NOMO-1 treated with dmso at 0.1 percent for 144 hours (cell line): ENCODE measurements at regions not wholly inside any gene's neighbourhood (a gene's known extent, or its start where the extent isn't known, plus 50 kb on each side); places are given as distances from the start of the nearest gene placed in this dataset.

Experiments
- DNase-seq: peaks from one replicate; lab custom pipeline; 2025; ENCODE audit not compliant: unreplicated experiment; lab: John Stamatoyannopoulos, UW

DNA sequence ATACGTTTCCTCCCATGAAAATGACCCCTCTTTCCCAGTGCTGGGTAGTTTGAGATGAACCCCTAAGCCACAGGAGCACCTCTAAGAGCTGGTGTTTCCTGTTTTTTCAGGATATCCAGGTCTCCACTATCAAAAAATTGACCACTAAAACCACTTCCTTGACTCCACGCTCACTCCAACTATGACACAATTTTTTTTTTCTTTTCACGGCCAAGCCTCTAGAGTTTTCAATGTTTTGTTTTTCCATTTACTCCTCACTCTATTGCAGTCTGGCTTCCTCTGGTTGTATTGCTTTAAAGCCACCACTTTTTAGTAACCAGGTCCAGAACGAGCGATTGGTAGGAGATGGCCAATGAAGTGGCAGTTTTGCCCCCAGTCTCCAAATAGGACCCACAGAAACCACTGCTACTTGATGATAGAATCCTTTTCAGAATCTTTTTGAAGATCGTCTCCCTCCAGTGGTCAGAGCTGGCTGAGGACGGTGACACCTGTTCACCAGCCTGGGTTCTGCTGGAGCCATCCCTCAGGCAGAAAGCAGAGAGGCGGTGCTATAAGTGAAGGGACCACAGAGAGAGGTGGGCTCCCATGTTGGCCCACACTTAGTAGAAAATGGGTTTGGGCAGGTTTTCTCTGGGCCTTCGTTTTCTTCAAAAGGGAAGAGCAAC lies 454.4 kb downstream of the VRK1 start:
- peak; percentile 3 for DNase-seq

DNA sequence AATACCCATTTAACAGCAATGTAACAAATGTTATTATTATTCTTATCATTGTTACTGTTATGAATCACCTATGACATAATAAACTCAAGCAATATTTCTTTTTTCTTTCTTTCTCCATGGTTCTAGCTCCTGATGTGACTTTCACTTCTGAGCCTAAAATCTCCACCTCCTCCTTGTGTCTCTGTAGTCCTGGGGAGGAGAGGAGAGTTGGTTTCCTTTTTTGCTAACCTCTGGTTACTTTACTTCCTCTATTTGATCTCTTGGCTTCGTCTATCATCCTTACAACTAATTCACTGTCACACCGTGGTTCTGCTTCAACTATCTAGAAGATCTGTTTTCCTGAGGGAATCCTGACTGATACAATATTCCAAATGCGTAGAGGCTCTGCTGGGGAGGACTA lies 456.6 kb downstream of the VRK1 start:
- DNase-seq, result peak; percentile 27

DNA sequence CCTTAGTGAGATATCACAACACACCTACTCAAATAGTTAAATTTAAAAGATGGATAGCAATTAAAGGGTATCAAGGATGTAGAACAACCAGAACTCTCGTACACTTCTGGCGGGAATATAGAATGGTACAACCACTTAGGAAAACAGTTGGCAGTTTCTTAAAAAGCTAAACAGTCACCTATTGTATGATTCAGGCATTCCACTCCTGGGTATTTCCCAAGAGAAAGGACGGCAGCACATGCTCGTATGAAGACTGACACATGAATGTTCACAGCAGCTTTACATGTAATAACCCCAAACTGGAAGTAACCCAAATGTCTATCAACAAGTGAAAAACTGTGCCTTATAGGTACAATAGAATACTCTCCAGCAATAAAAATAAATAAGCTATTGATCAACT lies 465.2 kb downstream of the VRK1 start:
- DNase-seq, result no peak

DNA sequence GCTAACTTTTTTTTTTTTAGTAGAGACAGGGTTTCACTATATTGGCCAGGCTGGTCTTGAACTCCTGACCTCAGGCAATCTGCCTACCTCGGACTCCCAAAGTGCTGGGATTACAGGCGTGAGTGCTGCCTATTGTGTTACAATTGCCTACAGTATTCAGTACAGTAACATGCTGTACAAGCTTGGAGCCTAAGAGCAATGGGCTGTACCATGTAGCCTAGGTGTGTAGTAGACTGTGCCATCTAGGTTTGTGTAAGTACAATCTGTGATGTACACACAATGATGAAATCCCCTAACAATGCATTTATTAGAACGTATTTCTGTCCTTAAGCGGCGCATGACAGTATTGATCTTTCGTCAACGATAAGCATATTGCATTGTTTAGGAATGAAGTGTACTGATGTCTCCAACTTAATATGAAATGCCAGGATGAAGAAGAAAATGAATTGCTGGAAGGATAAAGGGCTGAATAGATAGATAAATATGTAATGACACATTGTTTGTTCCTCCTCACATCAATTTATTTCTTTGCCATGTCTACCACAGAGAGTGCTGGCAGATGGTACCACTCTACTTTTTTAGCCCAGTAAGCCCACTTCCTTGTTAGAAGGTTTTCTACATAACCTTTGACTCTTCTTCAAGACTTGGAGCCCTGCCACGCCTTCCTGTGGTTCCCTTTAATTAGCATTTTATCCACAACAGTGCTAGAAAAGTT lies 467.5 kb downstream of the VRK1 start:
- DNase-seq, result no peak

DNA sequence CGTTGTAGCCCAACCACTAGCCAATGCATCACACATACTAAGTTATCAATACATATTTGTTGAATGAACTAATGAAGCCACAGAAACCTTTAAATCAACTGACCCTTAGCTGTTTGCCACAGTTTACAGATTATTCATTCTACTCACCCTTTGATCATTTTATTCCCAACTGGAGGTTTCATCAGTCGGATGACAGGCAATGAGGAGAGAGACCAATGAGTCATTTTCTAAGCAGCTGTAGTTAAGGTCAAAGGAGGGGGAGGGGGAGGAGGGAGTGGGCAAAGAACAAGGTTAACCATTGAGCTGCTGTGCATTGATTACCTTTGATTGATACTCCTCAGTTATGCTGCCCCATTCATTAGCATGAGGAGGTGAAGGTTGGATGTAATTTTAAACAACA lies 469.5 kb downstream of the VRK1 start:
- no peak for DNase-seq

DNA sequence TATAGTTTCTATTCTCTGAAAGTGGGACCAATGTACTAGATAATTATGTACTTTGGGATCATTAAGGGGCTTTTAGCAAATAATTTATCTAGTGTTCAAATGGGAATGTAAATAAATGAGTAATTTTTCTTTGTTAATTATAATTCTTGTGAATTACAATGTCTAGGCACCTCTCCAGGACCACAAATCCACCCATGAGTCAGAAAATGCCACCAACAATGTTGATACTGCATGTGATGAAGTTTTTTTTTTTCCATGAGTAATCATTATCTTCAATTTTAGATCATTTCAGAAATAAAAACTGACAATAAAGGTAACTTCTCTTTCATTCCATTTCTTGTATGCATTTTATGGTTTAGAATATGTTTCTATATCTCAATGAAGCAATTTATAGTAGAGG lies 470.3 kb downstream of the VRK1 start:
- DNase-seq, result no peak

DNA sequence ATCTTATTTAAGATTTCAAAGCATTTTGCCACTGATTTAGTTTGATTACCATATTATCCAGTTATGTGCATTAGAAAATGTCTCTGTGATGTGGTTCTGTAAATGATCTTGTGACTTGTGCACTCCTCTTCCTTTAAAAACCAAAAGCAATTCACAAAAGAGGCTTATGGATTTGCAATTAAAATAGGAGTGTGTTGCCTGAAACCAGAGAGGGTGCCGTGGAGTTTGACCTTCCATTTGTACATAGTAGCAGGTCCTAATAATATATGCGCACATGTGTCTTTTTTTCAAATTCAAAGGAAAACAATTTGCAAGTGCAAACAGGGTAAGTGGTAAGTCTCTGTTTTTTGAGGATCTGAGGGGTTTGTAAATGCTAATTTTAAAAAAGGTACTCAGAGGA lies 470.9 kb downstream of the VRK1 start:
- DNase-seq, result no peak

DNA sequence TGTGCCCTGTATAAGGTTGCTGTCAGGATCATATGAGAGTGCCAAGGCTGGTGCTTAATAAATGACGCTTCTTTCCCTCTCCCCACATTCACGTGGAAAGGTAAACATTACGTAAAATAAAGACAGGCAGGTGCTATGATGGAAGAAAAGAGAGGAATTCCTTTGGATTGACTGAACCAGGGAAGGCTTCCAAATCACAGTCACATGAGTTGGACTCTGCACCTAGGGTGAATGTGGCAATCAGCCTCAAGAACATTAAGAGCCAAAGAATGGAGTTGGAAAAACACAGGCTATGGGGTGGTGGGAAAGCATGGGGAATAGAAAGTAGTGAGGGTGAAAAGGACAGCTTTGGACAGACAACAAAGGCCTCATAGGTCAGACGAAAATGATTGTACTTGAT lies 473.1 kb downstream of the VRK1 start:
- DNase-seq, result no peak

DNA sequence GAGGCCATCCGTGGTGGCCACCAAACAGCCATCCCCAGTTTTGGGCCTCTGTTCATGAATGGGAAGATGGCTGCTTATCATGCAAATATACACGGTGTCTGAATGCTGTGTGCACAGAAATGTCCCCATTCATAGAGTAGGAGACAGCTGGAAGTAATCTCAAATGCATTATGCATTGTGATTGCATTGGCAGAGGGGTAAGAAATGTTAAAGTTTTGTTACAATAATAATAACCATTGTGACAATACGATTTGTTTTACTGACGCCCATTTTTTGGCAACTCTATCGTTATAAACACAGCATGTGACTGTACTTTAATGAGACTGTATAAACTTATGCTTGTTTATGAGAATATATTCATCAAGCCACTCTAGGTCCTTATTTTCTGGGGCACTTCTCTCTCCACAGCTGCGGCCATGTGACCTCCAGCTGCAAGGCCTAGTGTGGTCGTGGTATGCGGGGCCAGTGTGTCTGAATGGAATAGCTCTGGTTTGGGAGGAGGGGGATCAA lies 474.3 kb downstream of the VRK1 start:
- DNase-seq, result no peak

DNA sequence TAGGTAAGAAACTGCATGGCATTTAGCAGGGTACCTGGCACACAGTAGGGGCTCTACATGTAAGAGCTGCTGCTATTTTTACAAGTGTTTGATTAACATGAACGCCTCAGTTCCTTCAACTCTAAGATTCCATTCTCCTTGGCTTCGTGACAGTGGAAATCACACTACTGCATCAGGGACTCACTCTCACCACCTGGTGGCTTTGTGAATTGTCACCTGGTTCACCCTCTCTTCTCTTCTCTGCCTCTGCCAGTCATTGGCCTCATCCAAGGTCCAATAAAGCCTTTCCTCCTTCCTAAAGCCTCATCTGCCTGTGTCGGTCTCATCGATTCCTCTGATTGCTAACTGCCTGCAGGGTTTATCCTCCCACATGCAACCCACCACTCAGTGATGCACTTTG lies 476.4 kb downstream of the VRK1 start:
- no peak for DNase-seq

DNA sequence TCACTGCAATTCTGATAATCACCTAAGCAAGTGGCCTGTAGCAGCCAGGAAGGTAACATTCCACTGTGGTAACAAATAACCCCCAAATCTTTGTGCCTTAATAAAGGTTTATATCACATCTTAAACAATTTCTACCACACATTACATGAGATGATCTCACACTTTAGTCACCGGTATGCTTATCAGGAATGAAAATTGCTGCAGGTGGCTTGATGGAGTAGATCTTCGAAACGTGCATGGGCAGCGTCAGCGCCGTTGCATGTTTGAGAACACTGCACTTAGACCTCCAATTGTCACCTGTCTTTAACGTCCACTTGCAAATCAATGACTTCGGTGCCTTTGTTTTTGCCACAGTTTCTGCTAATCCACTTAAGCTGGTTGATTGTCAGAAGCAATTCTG lies 477.4 kb downstream of the VRK1 start:
- no peak for DNase-seq

DNA sequence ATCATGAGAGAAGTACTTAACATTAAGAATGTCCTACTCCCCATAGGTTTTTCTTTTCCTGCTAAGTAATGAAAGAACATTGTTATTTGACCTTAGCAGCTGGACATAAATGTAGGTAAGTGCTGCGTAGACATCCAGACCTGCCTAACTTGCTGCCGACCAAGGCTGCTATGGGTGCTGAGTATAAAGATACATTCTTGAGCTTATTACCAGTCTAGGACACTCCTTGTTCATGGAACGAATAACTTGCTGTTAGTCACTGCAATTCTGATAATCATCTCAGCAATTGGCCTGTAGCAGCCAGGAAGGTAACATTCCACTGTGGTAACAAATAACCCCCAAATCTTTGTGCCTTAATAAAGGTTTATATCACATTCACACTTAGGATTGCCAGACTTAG lies 478.1 kb downstream of the VRK1 start:
- no peak for DNase-seq

DNA sequence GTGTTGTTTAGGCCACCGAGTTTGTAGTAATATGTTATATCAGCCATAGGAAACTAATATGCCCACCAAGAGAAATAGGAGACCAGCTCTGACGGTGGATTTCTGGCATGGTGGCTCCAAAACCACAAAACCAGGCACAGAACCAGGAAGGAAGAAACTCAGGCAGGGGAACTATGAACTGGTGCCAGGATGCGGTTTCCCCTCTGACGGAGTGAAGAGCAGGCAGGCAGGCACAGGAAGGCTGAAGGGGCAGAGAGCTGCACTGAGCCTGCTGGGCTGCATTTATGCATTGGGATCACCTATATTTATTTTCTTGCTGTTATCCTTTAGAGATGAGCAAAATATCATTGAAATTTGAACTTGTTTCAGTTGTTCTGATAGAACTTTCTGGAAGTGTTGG lies 479.4 kb downstream of the VRK1 start:
- no peak for DNase-seq

DNA sequence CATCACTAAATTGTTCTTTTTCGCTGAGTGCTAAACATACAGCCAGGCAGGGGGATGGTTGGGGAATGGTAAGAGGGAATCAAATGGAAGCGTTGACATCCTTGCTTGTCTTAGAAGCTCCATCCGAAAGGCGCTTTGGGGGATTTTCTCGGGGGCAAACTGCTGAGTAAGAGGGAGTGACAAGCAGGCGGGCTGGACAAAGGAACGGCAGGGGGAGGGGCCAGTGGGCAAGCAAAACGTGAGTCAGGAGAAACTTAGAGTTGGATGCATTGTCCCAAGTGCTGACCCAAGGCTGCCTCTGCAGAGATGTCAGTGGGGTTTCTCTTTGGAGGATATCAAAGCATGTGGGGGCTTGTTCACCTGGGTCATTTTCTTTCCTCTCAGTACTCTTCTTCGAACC lies 480.5 kb downstream of the VRK1 start:
- no peak for DNase-seq

DNA sequence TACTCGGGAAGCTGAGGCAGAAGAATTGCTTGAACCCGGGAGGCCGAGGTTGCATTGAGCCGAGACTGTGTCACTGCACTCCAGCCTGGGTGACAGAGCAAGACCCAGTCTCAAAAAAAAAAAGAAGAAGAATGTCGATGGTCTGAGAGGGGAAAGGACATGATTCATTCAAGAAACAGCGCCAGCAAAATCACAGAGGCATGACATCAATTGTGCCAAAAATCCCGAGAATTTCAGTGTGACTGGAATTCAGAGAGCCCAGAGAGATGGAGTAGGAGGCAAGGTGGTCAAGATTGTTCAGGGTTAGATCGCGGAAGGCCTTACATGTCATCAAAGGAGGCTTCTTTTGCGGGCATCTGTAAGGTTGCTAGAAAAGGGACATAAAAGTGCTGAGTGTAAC lies 483.3 kb downstream of the VRK1 start:
- no peak for DNase-seq

DNA sequence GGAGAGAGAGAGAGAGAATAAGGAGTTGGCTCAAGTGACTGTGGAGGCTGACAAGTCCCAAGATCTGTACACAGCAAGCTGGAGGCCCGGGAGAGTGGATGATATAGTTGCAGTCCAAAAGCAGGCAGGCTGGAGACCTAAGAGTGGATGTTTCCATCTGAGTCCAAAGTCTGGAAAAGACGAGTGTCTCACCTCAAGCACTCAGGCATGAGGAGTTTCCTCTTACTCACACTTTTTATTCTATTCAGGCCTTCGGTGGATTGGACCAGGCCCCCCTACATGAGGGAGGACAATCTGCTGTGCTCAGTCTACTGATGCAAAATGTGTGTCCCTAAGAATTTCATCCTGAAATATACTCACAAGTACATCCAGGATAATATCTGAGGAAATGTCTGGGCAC lies 484.6 kb downstream of the VRK1 start:
- no peak for DNase-seq

DNA sequence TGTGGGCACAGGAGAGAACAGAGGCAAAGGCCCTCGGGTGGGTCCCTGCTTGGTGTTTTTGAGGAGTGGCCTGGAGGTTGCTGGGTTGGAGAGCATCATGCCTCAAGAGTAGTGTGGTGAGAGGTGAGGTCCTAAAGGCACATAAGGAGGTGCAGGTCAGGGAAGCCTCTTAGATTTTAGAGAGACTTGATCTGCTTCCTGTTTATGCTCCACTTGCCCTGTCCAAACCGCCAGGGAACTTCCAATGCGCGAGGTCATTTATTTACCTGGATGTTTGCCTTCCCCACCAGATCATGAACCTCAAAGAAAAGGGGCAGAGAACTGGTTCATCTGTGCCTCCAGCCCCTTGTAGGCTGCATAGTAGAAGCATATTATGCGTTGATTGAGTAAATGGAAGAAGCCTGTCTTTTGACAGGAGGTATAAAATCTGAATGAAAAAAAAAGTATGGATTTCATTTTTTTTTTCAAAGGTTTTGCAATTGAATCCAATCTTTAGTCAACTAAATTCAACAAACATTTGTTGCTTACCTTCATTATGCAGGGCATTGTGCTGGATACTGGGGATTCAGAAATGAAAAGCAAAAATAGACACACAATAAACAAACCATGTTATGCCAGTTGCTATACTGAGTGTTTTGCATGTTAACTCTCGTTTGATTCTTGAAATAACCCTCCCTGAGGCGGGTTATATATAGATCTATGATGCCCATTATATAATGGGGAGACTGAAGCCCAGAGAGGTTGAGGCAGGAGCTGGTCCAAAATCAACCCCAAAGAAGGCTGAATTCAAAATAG lies 485.2 kb downstream of the VRK1 start:
- DNase-seq, result no peak

DNA sequence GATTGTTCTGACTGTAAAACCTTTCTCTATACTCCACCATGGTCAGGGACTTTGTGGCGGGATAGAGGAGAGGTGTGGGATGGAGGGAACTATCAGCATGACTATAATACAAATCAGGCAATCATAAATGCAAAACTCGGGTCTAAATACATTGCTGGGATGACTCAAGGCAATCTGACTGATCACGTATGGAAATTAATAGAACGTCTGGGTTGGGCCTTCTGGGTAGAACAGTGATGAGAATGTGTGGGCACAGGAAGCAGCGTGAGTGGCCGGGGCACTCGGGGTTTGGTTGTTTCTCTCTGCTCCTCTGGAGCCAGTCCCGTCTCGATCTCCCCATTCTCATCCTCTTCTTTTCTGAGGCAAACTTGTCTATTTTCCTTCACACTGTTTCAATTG lies 485.8 kb downstream of the VRK1 start:
- DNase-seq, result no peak

DNA sequence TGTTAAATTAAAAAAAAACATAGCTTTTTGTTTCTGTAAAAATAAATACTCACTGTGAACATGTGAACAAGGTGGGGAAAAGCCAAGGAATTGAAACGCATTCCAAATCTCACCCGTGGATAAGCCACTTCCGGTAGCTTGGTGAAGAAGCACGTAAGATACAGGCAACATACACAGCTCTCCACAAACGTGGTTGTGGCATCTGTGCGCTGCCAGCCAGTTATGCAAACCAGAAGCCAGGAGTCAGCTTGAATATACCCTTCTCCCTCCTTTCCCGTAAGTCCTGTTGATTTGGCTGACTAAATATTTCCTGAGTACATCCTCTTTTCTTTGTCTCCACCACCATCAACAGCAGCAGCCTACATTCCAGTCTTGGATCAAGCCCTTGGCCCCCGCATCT lies 486.2 kb downstream of the VRK1 start:
- DNase-seq, result no peak

DNA sequence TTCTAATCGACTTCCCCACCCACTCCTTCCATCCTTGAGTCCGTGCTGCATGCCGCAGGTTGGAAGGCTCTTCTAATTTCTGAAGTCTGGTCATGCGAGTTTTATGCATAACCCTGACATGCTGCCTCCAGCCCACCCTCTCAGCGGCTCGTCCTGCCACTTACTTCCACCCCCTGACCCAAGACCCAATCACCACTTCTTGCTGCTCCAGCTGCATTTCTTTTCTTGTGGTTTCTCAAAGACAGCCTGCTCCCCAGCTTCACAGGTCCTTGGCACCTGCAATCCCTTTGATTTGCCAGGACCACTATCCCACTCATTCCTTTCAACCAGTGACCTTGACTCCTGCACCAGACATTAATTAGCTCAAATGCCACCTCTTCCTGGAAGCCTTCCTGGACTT lies 486.7 kb downstream of the VRK1 start:
- no peak for DNase-seq

DNA sequence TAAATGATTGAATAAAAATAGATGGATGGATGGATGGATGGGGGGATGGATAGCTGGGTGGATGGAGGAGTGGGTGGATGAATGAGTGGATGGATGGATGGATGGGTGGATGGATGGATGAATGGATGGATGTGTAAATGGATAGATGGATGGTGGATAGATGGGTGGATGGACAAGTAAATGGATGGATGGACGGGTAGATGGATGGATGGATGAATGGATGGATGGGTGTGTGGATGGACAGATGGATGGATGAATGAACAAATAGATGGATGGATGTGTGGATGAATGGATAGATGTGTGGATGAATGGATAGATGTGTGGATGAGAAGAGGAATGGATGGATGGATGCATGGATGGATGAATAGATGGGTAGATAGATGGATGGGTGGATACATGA lies 490.8 kb downstream of the VRK1 start:
- no peak for DNase-seq

DNA sequence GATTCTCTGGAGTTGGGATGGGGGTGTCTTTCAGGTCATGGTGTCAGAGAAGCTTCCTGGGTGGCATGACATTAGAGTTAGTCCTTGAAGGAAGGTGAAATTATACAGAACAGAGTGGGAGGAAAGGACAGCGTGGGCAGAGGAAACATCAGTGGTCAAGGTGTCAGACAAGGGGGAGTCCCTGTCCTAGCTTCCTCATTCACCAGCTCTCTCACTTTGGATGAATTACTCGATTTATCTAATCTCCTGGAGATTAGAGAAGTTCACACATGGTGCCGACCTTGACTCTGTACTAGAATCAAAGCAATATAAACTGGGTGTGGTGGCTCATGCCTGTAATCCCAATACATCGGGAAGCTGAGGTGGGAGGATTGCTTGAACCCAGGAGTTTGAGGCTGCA lies 492.9 kb downstream of the VRK1 start:
- DNase-seq, result no peak
